ENCODE measurements at regions not wholly inside any gene's neighbourhood (a gene's known extent, or its start where the extent isn't known, plus 50 kb on each side); places are given as distances from the start of the nearest gene placed in this dataset.

DNA sequence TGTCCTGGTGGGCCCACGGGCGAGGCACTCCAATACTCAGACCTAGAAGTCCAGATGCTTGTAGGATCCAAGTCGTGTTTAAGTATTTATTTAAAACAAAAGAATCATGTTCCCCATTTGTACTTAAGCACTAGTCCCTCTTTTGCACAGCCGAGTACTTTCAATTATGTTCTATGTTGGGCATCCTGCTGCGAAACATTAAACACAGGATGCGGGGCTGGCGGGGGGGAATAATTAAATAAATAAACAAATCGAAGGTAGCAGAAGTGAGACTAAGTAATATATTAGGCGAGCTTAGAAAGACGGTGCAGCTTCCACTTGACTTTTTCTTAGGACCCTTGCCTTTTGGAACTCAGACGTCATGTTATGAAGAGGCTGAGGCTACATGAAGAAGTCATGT lies 1129.2 kb upstream of the ACO1 start:
- TF ChIP-seq, protein P1, sequence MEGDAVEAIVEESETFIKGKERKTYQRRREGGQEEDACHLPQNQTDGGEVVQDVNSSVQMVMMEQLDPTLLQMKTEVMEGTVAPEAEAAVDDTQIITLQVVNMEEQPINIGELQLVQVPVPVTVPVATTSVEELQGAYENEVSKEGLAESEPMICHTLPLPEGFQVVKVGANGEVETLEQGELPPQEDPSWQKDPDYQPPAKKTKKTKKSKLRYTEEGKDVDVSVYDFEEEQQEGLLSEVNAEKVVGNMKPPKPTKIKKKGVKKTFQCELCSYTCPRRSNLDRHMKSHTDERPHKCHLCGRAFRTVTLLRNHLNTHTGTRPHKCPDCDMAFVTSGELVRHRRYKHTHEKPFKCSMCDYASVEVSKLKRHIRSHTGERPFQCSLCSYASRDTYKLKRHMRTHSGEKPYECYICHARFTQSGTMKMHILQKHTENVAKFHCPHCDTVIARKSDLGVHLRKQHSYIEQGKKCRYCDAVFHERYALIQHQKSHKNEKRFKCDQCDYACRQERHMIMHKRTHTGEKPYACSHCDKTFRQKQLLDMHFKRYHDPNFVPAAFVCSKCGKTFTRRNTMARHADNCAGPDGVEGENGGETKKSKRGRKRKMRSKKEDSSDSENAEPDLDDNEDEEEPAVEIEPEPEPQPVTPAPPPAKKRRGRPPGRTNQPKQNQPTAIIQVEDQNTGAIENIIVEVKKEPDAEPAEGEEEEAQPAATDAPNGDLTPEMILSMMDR (IDR thresholded peaks at IDR 0.05; ENCODE audit: control extremely low read depth in 1 of 3, insufficient read depth in 1 of 3, low read depth in 1 of 3, low read length in 3 of 3): no peak
- TF ChIP-seq SIN3A (conservative IDR thresholded peaks at IDR 0.05 in 1 of 2, IDR thresholded peaks at IDR 0.05 in 1 of 2; ENCODE audit: low read depth in 1 of 2, low read length in 2 of 2): no peak
- no peak for TF ChIP-seq KDM1A (IDR thresholded peaks at IDR 0.05; ENCODE audit: borderline replicate concordance, low read length)
- TF ChIP-seq, protein P2, sequence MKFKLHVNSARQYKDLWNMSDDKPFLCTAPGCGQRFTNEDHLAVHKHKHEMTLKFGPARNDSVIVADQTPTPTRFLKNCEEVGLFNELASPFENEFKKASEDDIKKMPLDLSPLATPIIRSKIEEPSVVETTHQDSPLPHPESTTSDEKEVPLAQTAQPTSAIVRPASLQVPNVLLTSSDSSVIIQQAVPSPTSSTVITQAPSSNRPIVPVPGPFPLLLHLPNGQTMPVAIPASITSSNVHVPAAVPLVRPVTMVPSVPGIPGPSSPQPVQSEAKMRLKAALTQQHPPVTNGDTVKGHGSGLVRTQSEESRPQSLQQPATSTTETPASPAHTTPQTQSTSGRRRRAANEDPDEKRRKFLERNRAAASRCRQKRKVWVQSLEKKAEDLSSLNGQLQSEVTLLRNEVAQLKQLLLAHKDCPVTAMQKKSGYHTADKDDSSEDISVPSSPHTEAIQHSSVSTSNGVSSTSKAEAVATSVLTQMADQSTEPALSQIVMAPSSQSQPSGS (IDR thresholded peaks at IDR 0.05; ENCODE audit: low read length): no peak
- TF ChIP-seq YY1 (IDR thresholded peaks at IDR 0.05; ENCODE audit: low read depth, low read length): no peak
